DOHH2 (cell line): ENCODE measurements at regions not wholly inside any gene's neighbourhood (a gene's known extent, or its start where the extent isn't known, plus 50 kb on each side); places are given as distances from the start of the nearest gene placed in this dataset.

Experiments
- CTCF ChIP-seq: fragments of 200-600 bp; sonication (generic); IDR thresholded peaks from one replicate; pipeline ENCODE4 v1.5.1; 2014; ENCODE audit warnings: antibody characterized with exemption, mild to moderate bottlenecking, low read depth, low read length; ENCODE audit not compliant: poor library complexity, severe bottlenecking
- EZH2phosphoT487 ChIP-seq: fragments of 200-600 bp; sonication (generic); IDR thresholded peaks from 2 replicates; pipeline ENCODE4 v1.6.1; 2017; ENCODE audit warnings: borderline replicate concordance, mild to moderate bottlenecking, antibody characterized with exemption, low read length, moderate library complexity, mixed read lengths

GRCh38 chr7:124251636-124252035 lies 218.8 kb upstream of the TMEM229A start:
- TF ChIP-seq CTCF: no peak
- no peak for TF ChIP-seq EZH2phosphoT487
